Liver (tissue), 8 donors: ENCODE measurements at regions not wholly inside any gene's neighbourhood (a gene's known extent, or its start where the extent isn't known, plus 50 kb on each side); places are given as distances from the start of the nearest gene placed in this dataset.

Experiments
- DNase-seq: peaks from one replicate; pipeline ENCODE4 v3.0.0-alpha.2; 2017; ENCODE audit warnings: low spot score
- H3K27ac ChIP-seq, 2 donors: one replicate each; pipeline ENCODE4 v1.7.0; 2013; ENCODE audit warnings: inconsistent platforms in 2 of 2, low read length in 2 of 2, control low read depth in 1 of 2, low read depth in 1 of 2, mild to moderate bottlenecking in 1 of 2
- H3K27me3 ChIP-seq, 4 donors: one replicate each; pipeline versions ENCODE4 v1.6.1 to v1.7.0; 2013; ENCODE audit warnings: low read length in 3 of 4, inconsistent platforms in 1 of 4, mild to moderate bottlenecking in 1 of 4, moderate library complexity in 1 of 4; ENCODE audit not compliant: control insufficient read depth in 4 of 4, insufficient read depth in 4 of 4
- H3K36me3 ChIP-seq, 4 donors: one replicate each; pipeline versions ENCODE4 v1.6.1 to v1.7.0; 2013; ENCODE audit warnings: low read length in 3 of 4, mild to moderate bottlenecking in 3 of 4, low read depth in 1 of 4, moderate library complexity in 1 of 4; ENCODE audit not compliant: control insufficient read depth in 4 of 4, insufficient read depth in 3 of 4
- H3K4me1 ChIP-seq, 4 donors: one replicate each; pipeline versions ENCODE4 v1.6.1 to v1.7.0; 2013; ENCODE audit warnings: low read length in 3 of 4, mild to moderate bottlenecking in 3 of 4, moderate library complexity in 1 of 4; ENCODE audit not compliant: control insufficient read depth in 4 of 4, insufficient read depth in 4 of 4
- H3K4me3 ChIP-seq, 3 donors: one replicate each; pipeline versions ENCODE4 v1.6.1 to v1.7.0; 2013; ENCODE audit warnings: low read length in 3 of 3, control low read depth in 1 of 3, low read depth in 1 of 3, mild to moderate bottlenecking in 1 of 3
- H3K9ac ChIP-seq, 2 donors: one replicate each; pipeline ENCODE4 v1.7.0; 2013; ENCODE audit warnings: low read length in 2 of 2, mild to moderate bottlenecking in 2 of 2, moderate library complexity in 2 of 2, control low read depth in 1 of 2, low read depth in 1 of 2
- H3K9me3 ChIP-seq, 4 donors: one replicate each; pipeline versions ENCODE4 v1.6.1 to v1.7.0; 2013; ENCODE audit warnings: low read length in 3 of 4; ENCODE audit not compliant: control insufficient read depth in 4 of 4
- ATF3 ChIP-seq: IDR thresholded peaks from 2 replicates; pipeline ENCODE4 v1.6.1; 2016; ENCODE audit warnings: antibody characterized with exemption
- CTCF ChIP-seq: fragments of 150-350 bp; IDR thresholded peaks from 2 replicates; pipeline ENCODE4 v1.5.1; 2017; ENCODE audit warnings: improper control_type of control experiment, low read depth, low read length; ENCODE audit not compliant: missing input control
- EGR1 ChIP-seq, 2 donors: IDR thresholded peaks; 2 replicates each; pipeline ENCODE4 v1.6.1; 2016 to 2018; ENCODE audit warnings: antibody characterized with exemption in 2 of 2, low read depth in 2 of 2
- FOXA1 ChIP-seq: IDR thresholded peaks from 2 replicates; pipeline ENCODE4 v1.6.1; 2016; ENCODE audit warnings: antibody characterized with exemption
- GABPA ChIP-seq, 2 donors: IDR thresholded peaks in 1 of 2; conservative IDR thresholded peaks in 1 of 2; 2 replicates each; pipeline ENCODE4 v1.6.1; 2016; ENCODE audit warnings: antibody characterized with exemption in 2 of 2, mild to moderate bottlenecking in 1 of 2, moderate library complexity in 1 of 2
- HNF4A ChIP-seq, 2 donors: conservative IDR thresholded peaks; 2 replicates each; pipeline ENCODE4 v1.6.1; 2016; ENCODE audit warnings: antibody characterized with exemption in 2 of 2, mild to moderate bottlenecking in 2 of 2
- HNF4G ChIP-seq: IDR thresholded peaks from 2 replicates; pipeline ENCODE4 v1.6.1; 2016; ENCODE audit warnings: antibody characterized with exemption
- JUND ChIP-seq, 2 donors: IDR thresholded peaks; 2 replicates each; pipeline ENCODE4 v1.6.1; 2016; ENCODE audit warnings: antibody characterized with exemption in 2 of 2
- MAX ChIP-seq: IDR thresholded peaks from 2 replicates; pipeline ENCODE4 v1.6.1; 2016; ENCODE audit warnings: antibody characterized with exemption
- NR2F2 ChIP-seq: IDR thresholded peaks from 2 replicates; pipeline ENCODE4 v1.6.1; 2016; ENCODE audit warnings: antibody characterized with exemption
- RAD21 ChIP-seq, 2 donors: IDR thresholded peaks; 2 replicates each; pipeline ENCODE4 v1.6.1; 2016; ENCODE audit warnings: antibody characterized with exemption in 2 of 2, mild to moderate bottlenecking in 2 of 2
- REST ChIP-seq: IDR thresholded peaks from 2 replicates; pipeline ENCODE4 v1.6.1; 2016; ENCODE audit warnings: antibody characterized with exemption, mild to moderate bottlenecking
- RXRA ChIP-seq, 2 donors: IDR thresholded peaks; 2 replicates each; pipeline ENCODE4 v1.6.1; 2017 to 2018; ENCODE audit warnings: antibody characterized with exemption in 2 of 2, mild to moderate bottlenecking in 1 of 2
- SP1 ChIP-seq: IDR thresholded peaks from 2 replicates; pipeline ENCODE4 v1.6.1; 2018; ENCODE audit warnings: antibody characterized with exemption, mild to moderate bottlenecking
- TAF1 ChIP-seq: conservative IDR thresholded peaks from 2 replicates; pipeline ENCODE4 v1.6.1; 2016; ENCODE audit warnings: antibody characterized with exemption, mild to moderate bottlenecking
- YY1 ChIP-seq: IDR thresholded peaks from 2 replicates; pipeline ENCODE4 v1.6.1; 2016; ENCODE audit warnings: antibody characterized with exemption, mild to moderate bottlenecking
- WGBS: extraction: QIAGEN DNeasy Blood & Tissue Kit; methylation state at CpG from one replicate; pipeline ENCODE4 v1.1.7; 2013; 5-methylcytosine and 5-hydroxymethylcytosine counted together
- TF ChIP-seq, protein P1 (sequence below): IDR thresholded peaks from 2 replicates; pipeline ENCODE4 v1.6.1; 2016; ENCODE audit warnings: antibody characterized with exemption
- donor health status: healthy.
- donor health status: healthy.
- donor health status: healthy.
- donor health status: healthy.
- donor health status: healthy.

DNA sequence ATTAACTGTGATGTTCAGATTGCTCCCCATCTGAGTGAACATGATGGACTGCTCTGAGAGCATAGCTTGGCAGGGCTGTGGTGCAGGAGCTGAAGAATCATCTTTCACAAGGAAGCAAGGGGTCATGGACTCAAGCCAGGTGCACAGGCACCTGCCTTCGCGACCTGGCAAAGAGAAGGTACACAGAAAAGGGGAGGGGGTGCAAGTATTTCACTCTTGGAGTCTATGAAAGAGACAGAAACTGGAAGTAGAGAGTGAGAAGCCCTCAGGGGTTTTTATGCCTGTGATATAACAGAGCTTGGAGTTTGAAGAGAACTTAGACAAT is 232.6 kb upstream of the PLXNA2 start:
- H3K27me3 ChIP-seq = no peaks in the 10 kb centered on the region
- H3K9ac ChIP-seq = no peak overlapping the region
- no peaks in the 10 kb centered on the region for H3K4me1 ChIP-seq
- H3K9me3 ChIP-seq = no peaks in the 10 kb centered on the region
- 46% methylated on average over 2 of the region's 2 CpGs for WGBS
- H3K27ac ChIP-seq = no peak overlapping the region
- no peak for TF ChIP-seq MAX
- TF ChIP-seq EGR1 (IDR thresholded peaks at IDR 0.05; ENCODE audit: low read depth in 2 of 2) = no peak
- TF ChIP-seq SP1 = peak; percentile 26
- H3K4me3 ChIP-seq = no peak overlapping the region
- H3K36me3 ChIP-seq = no peaks in the 10 kb centered on the region
- DNase-seq = no peak

DNA sequence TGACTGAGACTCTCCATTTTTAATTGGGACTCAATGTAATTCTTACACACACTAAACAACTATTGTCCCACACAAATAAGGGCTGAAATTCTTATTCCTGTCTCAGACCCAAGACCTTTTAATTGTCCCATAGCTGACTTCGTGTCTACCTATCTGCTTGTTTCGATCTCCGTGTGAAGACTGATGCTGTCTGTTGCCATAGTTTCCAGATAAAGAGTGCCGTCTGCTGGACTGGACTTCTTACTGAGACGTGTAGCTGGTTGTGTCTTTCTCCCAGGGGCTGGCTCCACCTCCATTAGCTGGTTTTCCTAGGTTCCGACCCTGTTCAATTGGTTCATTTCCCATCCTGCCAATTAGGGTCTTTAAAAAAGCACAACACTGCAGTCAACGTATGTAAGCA is 235.3 kb upstream of the PLXNA2 start:
- DNase-seq = no peak
- WGBS = 80% methylated on average over 7 of the region's 7 CpGs

More for the DNA sequence above, 235.3 kb upstream of the PLXNA2 start:
- no peak overlapping the region for H3K4me3 ChIP-seq
- no peaks in the 10 kb centered on the region for H3K4me1 ChIP-seq
- TF ChIP-seq JUND (IDR thresholded peaks at IDR 0.05) (no peak), MAX (no peak), RXRA (IDR thresholded peaks at IDR 0.05) (no peak), YY1 (no peak), ATF3 (no peak), GABPA (IDR thresholded peaks at IDR 0.05 in 1 of 2, conservative IDR thresholded peaks at IDR 0.05 in 1 of 2) (no peak), SP1 (no peak), CTCF (no peak), HNF4A (conservative IDR thresholded peaks at IDR 0.05) (no peak), HNF4G (no peak), NR2F2 (no peak), REST (no peak), TAF1 (no peak), EGR1 (IDR thresholded peaks at IDR 0.05; ENCODE audit: low read depth in 2 of 2) (no peak), RAD21 (IDR thresholded peaks at IDR 0.05) (no peak), FOXA1 (no peak)
- TF ChIP-seq, protein P1, sequence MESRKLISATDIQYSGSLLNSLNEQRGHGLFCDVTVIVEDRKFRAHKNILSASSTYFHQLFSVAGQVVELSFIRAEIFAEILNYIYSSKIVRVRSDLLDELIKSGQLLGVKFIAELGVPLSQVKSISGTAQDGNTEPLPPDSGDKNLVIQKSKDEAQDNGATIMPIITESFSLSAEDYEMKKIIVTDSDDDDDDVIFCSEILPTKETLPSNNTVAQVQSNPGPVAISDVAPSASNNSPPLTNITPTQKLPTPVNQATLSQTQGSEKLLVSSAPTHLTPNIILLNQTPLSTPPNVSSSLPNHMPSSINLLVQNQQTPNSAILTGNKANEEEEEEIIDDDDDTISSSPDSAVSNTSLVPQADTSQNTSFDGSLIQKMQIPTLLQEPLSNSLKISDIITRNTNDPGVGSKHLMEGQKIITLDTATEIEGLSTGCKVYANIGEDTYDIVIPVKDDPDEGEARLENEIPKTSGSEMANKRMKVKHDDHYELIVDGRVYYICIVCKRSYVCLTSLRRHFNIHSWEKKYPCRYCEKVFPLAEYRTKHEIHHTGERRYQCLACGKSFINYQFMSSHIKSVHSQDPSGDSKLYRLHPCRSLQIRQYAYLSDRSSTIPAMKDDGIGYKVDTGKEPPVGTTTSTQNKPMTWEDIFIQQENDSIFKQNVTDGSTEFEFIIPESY = no peak
- no peaks in the 10 kb centered on the region for H3K27me3 ChIP-seq
- H3K27ac ChIP-seq = no peak overlapping the region
- no peaks in the 10 kb centered on the region for H3K36me3 ChIP-seq
- no peaks in the 10 kb centered on the region for H3K9me3 ChIP-seq
- no peak overlapping the region for H3K9ac ChIP-seq
